GM18870 (cell line): ENCODE measurements at regions not wholly inside any gene's neighbourhood (a gene's known extent, or its start where the extent isn't known, plus 50 kb on each side); places are given as distances from the start of the nearest gene placed in this dataset.
A peak's percentile ranks its signal among the peaks of the same experiment; 100 is the strongest.

ENCODE experiments used
- ATAC-seq: cut with Tn5 transposase; IDR thresholded peaks from one replicate; pipeline ENCODE4 v1.9.1; 2021; ENCODE audit warnings: moderate library complexity; ENCODE audit not compliant: unreplicated experiment

GRCh38 chr3:135781026-135781815 lies 184.3 kb upstream of the PPP2R3A start:
- ATAC-seq, result no peak

GRCh38 chr3:135784557-135784956 lies 181.0 kb upstream of the PPP2R3A start:
- ATAC-seq, result peak; percentile 83

- ATAC-seq, result no peak
These were observed 177.4 kb upstream of the PPP2R3A start for GRCh38 chr3:135788146-135788545.

- ATAC-seq, result no peak
These were observed 176.6 kb upstream of the PPP2R3A start for GRCh38 chr3:135788978-135789377.

GRCh38 chr3:135792174-135792573 lies 173.4 kb upstream of the PPP2R3A start:
- no peak for ATAC-seq

- ATAC-seq, result no peak
These were observed 172.6 kb upstream of the PPP2R3A start for GRCh38 chr3:135792858-135793475.

GRCh38 chr3:135800071-135800549 lies 165.4 kb upstream of the PPP2R3A start:
- no peak for ATAC-seq

- no peak for ATAC-seq
These were observed 164.5 kb upstream of the PPP2R3A start for GRCh38 chr3:135801018-135801417.

- ATAC-seq, result no peak
These were observed 163.4 kb upstream of the PPP2R3A start for GRCh38 chr3:135802171-135802570.

- ATAC-seq, result no peak
These were observed 162.4 kb upstream of the PPP2R3A start for GRCh38 chr3:135803028-135803692.

- no peak for ATAC-seq
These were observed 159.8 kb upstream of the PPP2R3A start for GRCh38 chr3:135805752-135806151.

GRCh38 chr3:135806317-135806716 lies 159.2 kb upstream of the PPP2R3A start:
- ATAC-seq, result no peak

- no peak for ATAC-seq
These were observed 157.6 kb upstream of the PPP2R3A start for GRCh38 chr3:135807879-135808278.

GRCh38 chr3:135809021-135809634 lies 156.4 kb upstream of the PPP2R3A start:
- ATAC-seq, result no peak

- ATAC-seq, result no peak
These were observed 153.9 kb upstream of the PPP2R3A start for GRCh38 chr3:135811651-135812050.

- ATAC-seq, result no peak
These were observed 153.5 kb upstream of the PPP2R3A start for GRCh38 chr3:135812057-135812456.

- ATAC-seq, result no peak
These were observed 131.1 kb upstream of the PPP2R3A start for GRCh38 chr3:135834465-135834864.

GRCh38 chr3:135837977-135838631 lies 127.4 kb upstream of the PPP2R3A start:
- no peak for ATAC-seq

- no peak for ATAC-seq
These were observed 125.1 kb upstream of the PPP2R3A start for GRCh38 chr3:135840436-135840835.

- ATAC-seq, result no peak
These were observed 121.1 kb upstream of the PPP2R3A start for GRCh38 chr3:135844386-135844785.

- ATAC-seq, result no peak
These were observed 117.5 kb upstream of the PPP2R3A start for GRCh38 chr3:135848051-135848450.
